ENCODE measurements at regions not wholly inside any gene's neighbourhood (a gene's known extent, or its start where the extent isn't known, plus 50 kb on each side); places are given as distances from the start of the nearest gene placed in this dataset.

- no peak overlapping the region for H3K9ac ChIP-seq (ENCODE audit: low read length)
- H3K79me2 ChIP-seq (ENCODE audit: insufficient read depth, low read length): no peaks in the 10 kb centered on the region
- no peak overlapping the region for H3K4me2 ChIP-seq (ENCODE audit: low read length)
- no peaks in the 10 kb centered on the region for H4K20me1 ChIP-seq (ENCODE audit: insufficient read depth)
- no peak for ATAC-seq
- H3K27ac ChIP-seq (ENCODE audit: low read depth, low read length): no peak overlapping the region
- H3K9me3 ChIP-seq (ENCODE audit: control insufficient read depth in 1 of 2, insufficient read depth in 1 of 2, low read depth in 1 of 2, low read length in 2 of 2): no peaks in the 10 kb centered on the region
- no peak overlapping the region for H2AFZ ChIP-seq (ENCODE audit: low read depth, low read length, poor library complexity, severe bottlenecking)
- H3K4me3 ChIP-seq (replicated peaks in 1 of 2; ENCODE audit: low read depth in 1 of 2, low read length in 2 of 2): no peak overlapping the region
- TF ChIP-seq SP1 (IDR thresholded peaks at IDR 0.05; ENCODE audit: low read depth) (no peak), ZNF274 (IDR thresholded peaks at IDR 0.05; ENCODE audit: low read depth, low read length) (no peak), POLR2AphosphoS5 (IDR thresholded peaks at IDR 0.05; ENCODE audit: low read depth, low read length) (no peak), EGR1 (IDR thresholded peaks at IDR 0.05; ENCODE audit: low read depth) (no peak), ZFX (IDR thresholded peaks at IDR 0.05) (no peak), SIN3A (IDR thresholded peaks at IDR 0.05; ENCODE audit: low read depth) (no peak)
- TF ChIP-seq, protein P1, sequence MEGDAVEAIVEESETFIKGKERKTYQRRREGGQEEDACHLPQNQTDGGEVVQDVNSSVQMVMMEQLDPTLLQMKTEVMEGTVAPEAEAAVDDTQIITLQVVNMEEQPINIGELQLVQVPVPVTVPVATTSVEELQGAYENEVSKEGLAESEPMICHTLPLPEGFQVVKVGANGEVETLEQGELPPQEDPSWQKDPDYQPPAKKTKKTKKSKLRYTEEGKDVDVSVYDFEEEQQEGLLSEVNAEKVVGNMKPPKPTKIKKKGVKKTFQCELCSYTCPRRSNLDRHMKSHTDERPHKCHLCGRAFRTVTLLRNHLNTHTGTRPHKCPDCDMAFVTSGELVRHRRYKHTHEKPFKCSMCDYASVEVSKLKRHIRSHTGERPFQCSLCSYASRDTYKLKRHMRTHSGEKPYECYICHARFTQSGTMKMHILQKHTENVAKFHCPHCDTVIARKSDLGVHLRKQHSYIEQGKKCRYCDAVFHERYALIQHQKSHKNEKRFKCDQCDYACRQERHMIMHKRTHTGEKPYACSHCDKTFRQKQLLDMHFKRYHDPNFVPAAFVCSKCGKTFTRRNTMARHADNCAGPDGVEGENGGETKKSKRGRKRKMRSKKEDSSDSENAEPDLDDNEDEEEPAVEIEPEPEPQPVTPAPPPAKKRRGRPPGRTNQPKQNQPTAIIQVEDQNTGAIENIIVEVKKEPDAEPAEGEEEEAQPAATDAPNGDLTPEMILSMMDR (IDR thresholded peaks at IDR 0.05 in 2 of 3, conservative IDR thresholded peaks at IDR 0.05 in 1 of 3; ENCODE audit: borderline replicate concordance in 1 of 3, insufficient read depth in 1 of 3, low read depth in 2 of 3, low read length in 2 of 3): no peak
- TF ChIP-seq, protein P2, sequence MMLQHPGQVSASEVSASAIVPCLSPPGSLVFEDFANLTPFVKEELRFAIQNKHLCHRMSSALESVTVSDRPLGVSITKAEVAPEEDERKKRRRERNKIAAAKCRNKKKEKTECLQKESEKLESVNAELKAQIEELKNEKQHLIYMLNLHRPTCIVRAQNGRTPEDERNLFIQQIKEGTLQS (IDR thresholded peaks at IDR 0.05): no peak
- TF ChIP-seq, protein P3, sequence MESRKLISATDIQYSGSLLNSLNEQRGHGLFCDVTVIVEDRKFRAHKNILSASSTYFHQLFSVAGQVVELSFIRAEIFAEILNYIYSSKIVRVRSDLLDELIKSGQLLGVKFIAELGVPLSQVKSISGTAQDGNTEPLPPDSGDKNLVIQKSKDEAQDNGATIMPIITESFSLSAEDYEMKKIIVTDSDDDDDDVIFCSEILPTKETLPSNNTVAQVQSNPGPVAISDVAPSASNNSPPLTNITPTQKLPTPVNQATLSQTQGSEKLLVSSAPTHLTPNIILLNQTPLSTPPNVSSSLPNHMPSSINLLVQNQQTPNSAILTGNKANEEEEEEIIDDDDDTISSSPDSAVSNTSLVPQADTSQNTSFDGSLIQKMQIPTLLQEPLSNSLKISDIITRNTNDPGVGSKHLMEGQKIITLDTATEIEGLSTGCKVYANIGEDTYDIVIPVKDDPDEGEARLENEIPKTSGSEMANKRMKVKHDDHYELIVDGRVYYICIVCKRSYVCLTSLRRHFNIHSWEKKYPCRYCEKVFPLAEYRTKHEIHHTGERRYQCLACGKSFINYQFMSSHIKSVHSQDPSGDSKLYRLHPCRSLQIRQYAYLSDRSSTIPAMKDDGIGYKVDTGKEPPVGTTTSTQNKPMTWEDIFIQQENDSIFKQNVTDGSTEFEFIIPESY (IDR thresholded peaks at IDR 0.05; ENCODE audit: extremely low read depth, insufficient replicate concordance, low read length): no peak
- ChIA-PET POLR2A (no interaction called here), RAD21 (ENCODE audit: low non-redundant PET in 1 of 2, low total read pairs in 2 of 2, uncharacterized antibody in 2 of 2, unreplicated experiment in 2 of 2) (no interaction called here), CTCF (interaction anchor here (1.3 kb wide), 1 partner anchor 289 kb away, joined by 4 read pairs; no protein-coding TSS in a partner anchor)
- H3K4me1 ChIP-seq (ENCODE audit: control insufficient read depth in 1 of 2, insufficient read depth in 2 of 2, low read length in 2 of 2): no peaks in the 10 kb centered on the region
- no TSS peak for BruUV-seq (replicated peaks)
- H3K9me2 ChIP-seq (ENCODE audit: insufficient read depth): no peaks in the 10 kb centered on the region
- intact Hi-C loops (cut with micrococcal nuclease): no loop called here
- H3K36me3 ChIP-seq (ENCODE audit: control insufficient read depth in 1 of 2, insufficient read depth in 2 of 2, low read length in 2 of 2): no peaks in the 10 kb centered on the region
- peaks cover 33% of the 10 kb centered on the region for H3K27me3 ChIP-seq (ENCODE audit: insufficient read depth, low read length)
- DNase-seq (ENCODE audit: low read depth, low spot score): no peak
Observed at GRCh38 chr6:126811321-126811720, 307.1 kb upstream of the RSPO3 start.
